ENCODE measurements at regions not wholly inside any gene's neighbourhood (a gene's known extent, or its start where the extent isn't known, plus 50 kb on each side); places are given as distances from the start of the nearest gene placed in this dataset.

GRCh38 chr5:114308508-114308907, 53.4 kb upstream of the KCNN2 start:
- Mint-ChIP-seq H3K27ac (no peak overlapping the region), H3K36me3 (no peaks in the 10 kb centered on the region), H3K4me3 (no peak overlapping the region), H3K4me1 (peaks cover 53% of the 10 kb centered on the region), H3K9me3 (no peaks in the 10 kb centered on the region), H3K27me3 (ENCODE audit: insufficient read depth, low read depth) (peaks cover 3% of the 10 kb centered on the region)
- Histone ChIP-seq H3K27me3 (no peaks in the 10 kb centered on the region), H3K9ac (no peak overlapping the region), H3K79me2 (ENCODE audit: low read depth) (no peaks in the 10 kb centered on the region), H3K4me1 (peaks cover 66% of the 10 kb centered on the region), H3K27ac (no peak overlapping the region), H3K36me3 (no peaks in the 10 kb centered on the region), H3K4me3 (no peak overlapping the region), H3K4me2 (peak overlapping the region; percentile 70), H2AFZ (replicated peaks) (no peak overlapping the region), H3F3A (ENCODE audit: low read depth) (peaks cover 28% of the 10 kb centered on the region), H3K9me3 (ENCODE audit: low read depth) (no peaks in the 10 kb centered on the region), H4K20me1 (ENCODE audit: low read depth) (no peaks in the 10 kb centered on the region)
- no peak for TF ChIP-seq EZH2 (IDR thresholded peaks at IDR 0.05)
- TF ChIP-seq EZH2phosphoT487 (IDR thresholded peaks at IDR 0.05): no peak
- no peak for TF ChIP-seq CTCF (IDR thresholded peaks at IDR 0.05)
- DNase-seq (ENCODE audit: low spot score): peak; percentile 2

DNA sequence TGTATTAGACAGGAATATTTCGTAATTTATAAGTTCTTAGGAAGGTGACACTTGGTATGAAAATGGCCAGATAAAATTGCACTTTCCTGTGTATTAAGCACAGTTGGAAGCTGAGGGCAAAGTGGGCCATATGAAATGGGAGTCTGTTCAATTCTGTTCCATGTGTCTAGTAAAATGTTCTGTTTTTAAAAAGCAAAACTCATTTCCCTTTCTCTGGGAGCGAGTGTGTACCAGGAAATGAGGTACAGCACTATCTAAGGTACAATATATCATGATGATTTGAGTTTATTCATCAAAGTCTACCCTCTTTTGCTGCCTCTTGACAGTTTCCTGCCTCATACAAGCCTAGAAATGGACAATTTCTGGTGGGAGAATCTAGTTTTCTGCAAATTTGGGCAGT, 51.2 kb upstream of the KCNN2 start:
- H3K27ac ChIP-seq: no peak overlapping the region
- no peaks in the 10 kb centered on the region for H3K9me3 ChIP-seq (ENCODE audit: low read depth)
- no peak for DNase-seq (ENCODE audit: low spot score)
- H3F3A ChIP-seq (ENCODE audit: low read depth): peaks cover 28% of the 10 kb centered on the region
- H3K4me3 Mint-ChIP-seq: no peak overlapping the region
- H3K36me3 ChIP-seq: no peaks in the 10 kb centered on the region
- H3K27me3 ChIP-seq: no peaks in the 10 kb centered on the region
- H3K4me2 ChIP-seq: no peak overlapping the region
- H4K20me1 ChIP-seq (ENCODE audit: low read depth): no peaks in the 10 kb centered on the region
- no peak overlapping the region for H3K9ac ChIP-seq
- no peaks in the 10 kb centered on the region for H3K9me3 Mint-ChIP-seq
- peaks cover 3% of the 10 kb centered on the region for H3K27me3 Mint-ChIP-seq (ENCODE audit: insufficient read depth, low read depth)
- TF ChIP-seq EZH2phosphoT487 (IDR thresholded peaks at IDR 0.05) (no peak), CTCF (IDR thresholded peaks at IDR 0.05) (no peak), EZH2 (IDR thresholded peaks at IDR 0.05) (no peak)
- H3K4me3 ChIP-seq: no peak overlapping the region
- H3K4me1 ChIP-seq: peaks cover 67% of the 10 kb centered on the region
- no peaks in the 10 kb centered on the region for H3K36me3 Mint-ChIP-seq
- H2AFZ ChIP-seq (replicated peaks): no peak overlapping the region
- no peak overlapping the region for H3K27ac Mint-ChIP-seq
- no peaks in the 10 kb centered on the region for H3K79me2 ChIP-seq (ENCODE audit: low read depth)
- peaks cover 52% of the 10 kb centered on the region for H3K4me1 Mint-ChIP-seq

- Histone ChIP-seq H2AFZ (replicated peaks) (no peak overlapping the region), H4K20me1 (ENCODE audit: low read depth) (no peaks in the 10 kb centered on the region), H3K36me3 (no peaks in the 10 kb centered on the region), H3K9me3 (ENCODE audit: low read depth) (no peaks in the 10 kb centered on the region), H3K9ac (no peak overlapping the region), H3K79me2 (ENCODE audit: low read depth) (no peaks in the 10 kb centered on the region), H3K4me3 (no peak overlapping the region), H3K27ac (peak overlapping the region; percentile 8), H3K4me2 (peak overlapping the region; percentile 47), H3K4me1 (peaks cover 60% of the 10 kb centered on the region), H3K27me3 (no peaks in the 10 kb centered on the region), H3F3A (ENCODE audit: low read depth) (peaks cover 28% of the 10 kb centered on the region)
- Mint-ChIP-seq H3K27ac (no peak overlapping the region), H3K27me3 (ENCODE audit: insufficient read depth, low read depth) (peaks cover 3% of the 10 kb centered on the region), H3K4me1 (peaks cover 49% of the 10 kb centered on the region), H3K4me3 (no peak overlapping the region), H3K36me3 (no peaks in the 10 kb centered on the region), H3K9me3 (no peaks in the 10 kb centered on the region)
- DNase-seq (ENCODE audit: low spot score): no peak
- TF ChIP-seq EZH2phosphoT487 (IDR thresholded peaks at IDR 0.05): no peak
- TF ChIP-seq CTCF (IDR thresholded peaks at IDR 0.05): no peak
- no peak for TF ChIP-seq EZH2 (IDR thresholded peaks at IDR 0.05)
Measured at GRCh38 chr5:114311281-114311680, 50.6 kb upstream of the KCNN2 start.
